H1 (cell line): ENCODE measurements at regions not wholly inside any gene's neighbourhood (a gene's known extent, or its start where the extent isn't known, plus 50 kb on each side); places are given as distances from the start of the nearest gene placed in this dataset.

Source experiments
- CTBP2 ChIP-seq: IDR thresholded peaks from 2 replicates; pipeline ENCODE4 v1.7.0; 2011; ENCODE audit warnings: borderline replicate concordance, mild to moderate bottlenecking, moderate library complexity, mixed read lengths, low read length; ENCODE audit not compliant: insufficient read depth, insufficient read length
- EP300 ChIP-seq, 2 experiments: IDR thresholded peaks; 1 replicate in 1 of 2; 2 replicates in 1 of 2; pipeline ENCODE4 v1.6.1; 2011 to 2012; ENCODE audit warnings: low read depth in 2 of 2, low read length in 2 of 2, mild to moderate bottlenecking in 2 of 2, borderline replicate concordance in 1 of 2, inconsistent platforms in 1 of 2, moderate library complexity in 1 of 2
- SRF ChIP-seq: IDR thresholded peaks from 2 replicates; pipeline ENCODE4 v1.6.1; 2011; ENCODE audit warnings: mild to moderate bottlenecking, low read depth, low read length, moderate library complexity
- TAF7 ChIP-seq: optimal IDR thresholded peaks from 2 replicates; pipeline ENCODE3; 2011; ENCODE audit warnings: low read depth, mild to moderate bottlenecking, inconsistent platforms, low read length, moderate library complexity, borderline replicate concordance
- TBP ChIP-seq: IDR thresholded peaks from 2 replicates; pipeline ENCODE4 v1.6.1; 2011; ENCODE audit warnings: low read depth, low read length, improper control_type of control experiment

DNA sequence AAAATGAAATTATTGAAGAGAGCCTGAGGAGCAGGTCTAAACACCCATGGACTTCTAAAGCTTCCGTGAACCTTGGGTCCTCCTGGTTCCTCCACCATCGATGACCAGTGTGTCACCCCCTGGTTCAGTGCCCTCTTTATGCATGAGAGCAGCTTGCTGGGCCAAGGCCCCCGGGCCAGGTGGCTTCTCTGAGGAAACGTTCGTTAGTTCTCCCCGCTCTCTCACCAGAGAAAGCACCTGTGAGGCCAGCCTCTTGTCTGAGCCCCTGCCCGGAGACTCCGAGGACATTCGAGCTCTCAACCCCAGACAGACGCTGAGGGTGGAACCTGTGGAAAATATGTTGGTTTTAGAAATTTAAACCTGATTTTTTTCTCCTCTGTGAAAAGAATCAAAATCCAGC, 92.4 kb downstream of the GLI2 start (continued):
- TF ChIP-seq SRF (no peak), TBP (no peak), CTBP2 (no peak), TAF7 (no peak), EP300 (IDR thresholded peaks at IDR 0.05; ENCODE audit: borderline replicate concordance in 1 of 2, low read depth in 2 of 2, low read length in 2 of 2) (no peak)
